Natural killer cell (primary cell): ENCODE measurements at regions not wholly inside any gene's neighbourhood (a gene's known extent, or its start where the extent isn't known, plus 50 kb on each side); places are given as distances from the start of the nearest gene placed in this dataset.

Source experiments
- ATAC-seq, 3 donors: fragments of 150-1000 bp in 2 of 3; fragments of 200-7000 bp in 1 of 3; cut with Tn5 transposase; 1 replicate in 1 of 3; 2 replicates in 2 of 3; pipeline ENCODE4 v1.10.0; 2021; ENCODE audit warnings: mild to moderate bottlenecking in 2 of 3, moderate library complexity in 2 of 3
- DNase-seq, 2 donors: peaks; one replicate each; pipeline versions ENCODE4 v3.0.0 to v3.0.0-alpha.2; 2013 to 2021; ENCODE audit warnings: mixed read lengths in 1 of 2
- H3K27ac ChIP-seq: one replicate; pipeline ENCODE4 v1.5.1; 2013; ENCODE audit warnings: mild to moderate bottlenecking, low read length
- H3K27me3 ChIP-seq: one replicate; pipeline ENCODE4 v1.6.1; 2013; ENCODE audit warnings: low read length; ENCODE audit not compliant: control insufficient read depth, insufficient read depth
- H3K36me3 ChIP-seq: one replicate; pipeline ENCODE4 v1.6.1; 2013; ENCODE audit warnings: low read length; ENCODE audit not compliant: control insufficient read depth, insufficient read depth
- H3K4me1 ChIP-seq: one replicate; pipeline ENCODE4 v1.6.1; 2013; ENCODE audit warnings: low read length; ENCODE audit not compliant: control insufficient read depth, insufficient read depth
- H3K4me3 ChIP-seq: one replicate; pipeline ENCODE4 v1.5.1; 2013; ENCODE audit warnings: low read length
- H3K9me3 ChIP-seq: one replicate; pipeline ENCODE4 v1.6.1; 2013; ENCODE audit warnings: low read length; ENCODE audit not compliant: control insufficient read depth, insufficient read depth
- H3K27ac Mint-ChIP-seq, 2 donors: one replicate each; pipeline ENCODE4 v1.8.0; 2022; ENCODE audit warnings: mild to moderate bottlenecking in 2 of 2, mixed read lengths in 2 of 2, moderate library complexity in 1 of 2
- H3K27me3 Mint-ChIP-seq, 2 donors: one replicate each; pipeline ENCODE4 v1.8.0; 2022; ENCODE audit warnings: low read depth in 2 of 2, mixed read lengths in 2 of 2
- H3K36me3 Mint-ChIP-seq: one replicate; pipeline ENCODE4 v1.8.0; 2022; ENCODE audit warnings: mixed read lengths
- H3K4me1 Mint-ChIP-seq, 2 donors: one replicate each; pipeline ENCODE4 v1.8.0; 2022; ENCODE audit warnings: mixed read lengths in 2 of 2
- H3K4me3 Mint-ChIP-seq: one replicate; pipeline ENCODE4 v1.8.0; 2022; ENCODE audit warnings: mild to moderate bottlenecking, moderate library complexity, mixed read lengths
- H3K9me3 Mint-ChIP-seq, 2 donors: one replicate each; pipeline ENCODE4 v1.8.0; 2022; ENCODE audit warnings: mixed read lengths in 2 of 2
- CTCF ChIP-seq: fragments of 200-600 bp; IDR thresholded peaks from one replicate; pipeline ENCODE4 v1.8.0; 2022; ENCODE audit warnings: antibody characterized with exemption
- WGBS: methylation state at CpG from one replicate; pipeline ENCODE4 v1.1.7; 2013; ENCODE audit warnings: missing lambda C conversion rate; ENCODE audit not compliant: insufficient coverage; 5-methylcytosine and 5-hydroxymethylcytosine counted together
- intact Hi-C: fragments of 100-400 bp; cut with micrococcal nuclease; formaldehyde crosslinking; loops from one replicate; pipeline ENCODE4 v1.14.2; 2022

DNA sequence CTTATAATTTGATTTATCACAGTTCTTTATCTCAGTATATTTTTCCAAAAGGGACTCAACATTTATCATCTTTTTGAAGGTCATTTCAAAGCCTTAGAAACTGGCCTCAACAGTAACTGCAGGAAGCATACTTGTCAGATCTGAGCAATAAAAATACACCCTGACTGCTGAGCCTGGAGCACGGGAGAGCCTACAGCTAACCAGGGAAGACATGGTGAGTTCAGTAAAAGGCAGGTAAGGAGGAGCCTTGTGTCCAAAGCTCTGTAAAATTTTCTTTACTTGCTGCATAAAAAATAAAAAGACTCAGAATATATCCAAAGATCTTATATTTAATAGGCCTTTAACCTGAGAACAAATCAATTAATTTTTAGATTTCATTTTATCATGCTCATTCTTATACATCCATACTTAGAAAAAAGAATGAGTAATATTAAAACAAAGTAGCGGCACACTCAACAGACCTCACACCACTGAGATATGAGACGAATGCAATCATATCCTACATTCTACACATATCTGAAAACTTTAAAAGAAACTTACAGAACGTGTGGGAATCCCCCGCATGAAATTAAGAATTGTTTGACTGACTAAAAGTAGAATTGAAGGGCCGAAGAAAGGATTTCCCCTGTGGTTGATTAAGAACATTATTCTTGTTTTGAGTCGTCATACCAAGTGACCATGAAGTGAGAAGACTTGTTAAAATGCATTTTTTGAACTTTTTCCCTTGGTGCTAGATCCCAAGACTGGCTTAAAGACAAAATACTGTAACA lies 296.4 kb upstream of the MKLN1 start:
- peak overlapping the region; percentile 11 for H3K27ac ChIP-seq

DNA sequence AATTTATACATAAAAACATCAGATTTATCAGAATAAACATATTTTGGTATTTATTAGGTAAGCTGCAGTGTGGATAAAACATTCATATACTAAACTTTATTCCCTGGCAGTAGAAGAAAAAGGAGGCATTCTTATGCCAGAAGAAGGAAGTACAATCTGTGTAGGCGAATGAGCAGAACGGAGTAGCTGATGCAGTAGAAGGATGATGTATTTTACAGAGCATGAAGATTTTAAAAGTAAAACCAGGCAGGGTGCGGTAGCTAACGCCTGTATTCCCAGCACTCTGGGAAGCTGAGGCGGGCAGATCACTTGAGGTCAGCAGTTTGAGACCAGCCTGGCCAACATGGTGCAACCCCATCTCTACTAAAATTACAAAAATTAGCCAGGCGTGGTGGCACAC lies 294.9 kb upstream of the MKLN1 start:
- Mint-ChIP-seq H3K9me3 (no peaks in the 10 kb centered on the region), H3K27me3 (no peaks in the 10 kb centered on the region), H3K36me3 (no peaks in the 10 kb centered on the region), H3K4me1 (peaks cover 74 to 76% of the 10 kb centered on the region in 2 donors), H3K27ac (peak overlapping the region; percentile 76 to 82), H3K4me3 (peak overlapping the region; percentile 47)
- H3K9me3 ChIP-seq = no peaks in the 10 kb centered on the region
- no peak overlapping the region for H3K27ac ChIP-seq
- no peaks in the 10 kb centered on the region for H3K36me3 ChIP-seq
- no peak overlapping the region for H3K4me3 ChIP-seq
- DNase-seq (peak in 1 of 2 donors; percentile 22), ATAC-seq (no peak)
- peaks cover 19% of the 10 kb centered on the region for H3K4me1 ChIP-seq
- no peaks in the 10 kb centered on the region for H3K27me3 ChIP-seq
- WGBS = 77% methylated on average over 6 of the region's 6 CpGs
- intact Hi-C loops = no loop called here
- TF ChIP-seq CTCF = no peak

More for the DNA sequence above, 296.4 kb upstream of the MKLN1 start:
- DNase-seq (peak in 1 of 2 donors; percentile 58), ATAC-seq (peak in 2 of 3 donors; percentile 9 to 51)
- Mint-ChIP-seq H3K27me3 (no peaks in the 10 kb centered on the region), H3K36me3 (no peaks in the 10 kb centered on the region), H3K27ac (peak overlapping the region; percentile 76 to 82), H3K9me3 (no peaks in the 10 kb centered on the region), H3K4me3 (peak overlapping the region; percentile 61), H3K4me1 (peaks cover 79 to 84% of the 10 kb centered on the region in 2 donors)
- intact Hi-C loops = no loop called here
- Histone ChIP-seq H3K4me1 (peaks cover 27% of the 10 kb centered on the region), H3K36me3 (no peaks in the 10 kb centered on the region), H3K4me3 (no peak overlapping the region), H3K9me3 (no peaks in the 10 kb centered on the region), H3K27me3 (no peaks in the 10 kb centered on the region)
- no peak for TF ChIP-seq CTCF
- 26% methylated on average over 5 of the region's 7 CpGs for WGBS

DNA sequence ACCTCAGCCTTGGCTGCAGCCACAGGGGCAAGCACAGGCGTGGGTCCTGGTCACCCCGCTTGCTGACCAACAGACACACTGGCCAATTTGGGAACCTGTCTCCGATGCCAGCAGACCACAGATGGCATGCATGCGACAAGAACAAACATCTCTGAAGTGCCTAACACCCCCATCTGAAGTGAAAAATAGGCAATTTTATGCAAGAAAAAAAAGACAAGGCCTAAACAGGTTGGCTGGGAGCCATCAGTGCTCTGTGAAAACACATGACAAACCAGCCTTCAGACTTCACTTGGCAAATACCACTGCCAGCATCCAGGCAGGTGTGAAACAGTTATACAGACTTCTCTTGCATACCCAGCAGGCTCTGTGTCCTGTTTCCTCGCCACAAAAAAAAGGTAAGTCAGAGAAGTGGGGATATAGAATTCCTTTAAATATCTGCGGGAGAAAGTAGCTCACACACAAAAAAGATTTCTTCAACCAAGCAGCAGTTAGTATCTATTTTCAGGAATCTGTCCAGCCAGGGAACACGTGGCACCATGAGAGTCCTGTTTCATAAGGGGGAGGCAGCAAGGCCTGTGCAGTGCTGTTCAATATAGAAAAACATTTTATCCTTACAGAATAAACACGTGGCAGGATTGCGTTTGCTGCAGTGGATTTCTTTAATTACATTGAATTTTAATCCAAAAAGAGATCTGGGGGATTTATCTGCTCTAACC lies 293.4 kb upstream of the MKLN1 start:
- TF ChIP-seq CTCF = no peak
- DNase-seq = peak in 1 of 2 donors; percentile 60
- Mint-ChIP-seq H3K4me1 (peaks cover 72 to 74% of the 10 kb centered on the region in 2 donors), H3K9me3 (no peaks in the 10 kb centered on the region), H3K27ac (peak overlapping the region; percentile 76 to 78), H3K27me3 (no peaks in the 10 kb centered on the region), H3K36me3 (no peaks in the 10 kb centered on the region), H3K4me3 (peak overlapping the region; percentile 61)
- Histone ChIP-seq H3K27me3 (no peaks in the 10 kb centered on the region), H3K36me3 (no peaks in the 10 kb centered on the region), H3K4me1 (peaks cover 17% of the 10 kb centered on the region), H3K27ac (no peak overlapping the region), H3K9me3 (no peaks in the 10 kb centered on the region), H3K4me3 (no peak overlapping the region)
- peak in 2 of 3 donors; percentile 19 to 24 for ATAC-seq
- intact Hi-C loops = no loop called here
- 84% methylated on average over 5 of the region's 9 CpGs for WGBS
